Body of pancreas (tissue), 4 donors: ENCODE measurements at regions not wholly inside any gene's neighbourhood (a gene's known extent, or its start where the extent isn't known, plus 50 kb on each side); places are given as distances from the start of the nearest gene placed in this dataset.

ENCODE experiments used
- POLR2A ChIP-seq, 3 donors: fragments of 450-650 bp; IDR thresholded peaks; one replicate each; pipeline ENCODE4 v1.6.1; 2016; ENCODE audit warnings: antibody characterized with exemption in 3 of 3, mild to moderate bottlenecking in 2 of 3
- TF ChIP-seq, protein P1 (sequence below), 7 experiments: fragments of 450-650 bp in 4 of 7; fragments of 200-600 bp in 3 of 7; sonication (generic) in 3 of 7; IDR thresholded peaks; one replicate each; pipeline ENCODE4 v1.5.1; 2016 to 2019; ENCODE audit warnings: antibody characterized with exemption in 7 of 7

DNA sequence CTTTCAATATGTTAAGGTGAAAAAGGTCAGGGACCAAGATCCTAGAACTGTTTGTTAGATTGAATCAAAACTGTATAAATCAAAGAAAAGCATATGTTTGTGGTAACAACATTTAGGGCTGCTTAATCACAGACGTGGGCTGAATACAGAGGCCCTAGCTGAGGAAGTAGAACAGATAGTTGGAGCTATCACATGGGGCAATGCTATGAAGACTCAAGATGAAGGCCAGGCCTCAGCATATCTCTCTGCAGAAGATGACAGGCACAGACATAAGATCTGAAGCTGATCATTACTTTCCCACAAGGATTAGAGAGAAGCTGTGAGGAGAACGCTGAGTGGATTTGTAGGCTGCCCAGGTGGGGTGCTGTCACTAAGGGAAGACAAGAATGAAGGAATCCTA is 158.6 kb upstream of the CARD18 start:
- TF ChIP-seq, protein P1, sequence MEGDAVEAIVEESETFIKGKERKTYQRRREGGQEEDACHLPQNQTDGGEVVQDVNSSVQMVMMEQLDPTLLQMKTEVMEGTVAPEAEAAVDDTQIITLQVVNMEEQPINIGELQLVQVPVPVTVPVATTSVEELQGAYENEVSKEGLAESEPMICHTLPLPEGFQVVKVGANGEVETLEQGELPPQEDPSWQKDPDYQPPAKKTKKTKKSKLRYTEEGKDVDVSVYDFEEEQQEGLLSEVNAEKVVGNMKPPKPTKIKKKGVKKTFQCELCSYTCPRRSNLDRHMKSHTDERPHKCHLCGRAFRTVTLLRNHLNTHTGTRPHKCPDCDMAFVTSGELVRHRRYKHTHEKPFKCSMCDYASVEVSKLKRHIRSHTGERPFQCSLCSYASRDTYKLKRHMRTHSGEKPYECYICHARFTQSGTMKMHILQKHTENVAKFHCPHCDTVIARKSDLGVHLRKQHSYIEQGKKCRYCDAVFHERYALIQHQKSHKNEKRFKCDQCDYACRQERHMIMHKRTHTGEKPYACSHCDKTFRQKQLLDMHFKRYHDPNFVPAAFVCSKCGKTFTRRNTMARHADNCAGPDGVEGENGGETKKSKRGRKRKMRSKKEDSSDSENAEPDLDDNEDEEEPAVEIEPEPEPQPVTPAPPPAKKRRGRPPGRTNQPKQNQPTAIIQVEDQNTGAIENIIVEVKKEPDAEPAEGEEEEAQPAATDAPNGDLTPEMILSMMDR (IDR thresholded peaks at IDR 0.05), result no peak
- no peak for TF ChIP-seq POLR2A (IDR thresholded peaks at IDR 0.05)
